ENCODE measurements at regions not wholly inside any gene's neighbourhood (a gene's known extent, or its start where the extent isn't known, plus 50 kb on each side); places are given as distances from the start of the nearest gene placed in this dataset.

DNA sequence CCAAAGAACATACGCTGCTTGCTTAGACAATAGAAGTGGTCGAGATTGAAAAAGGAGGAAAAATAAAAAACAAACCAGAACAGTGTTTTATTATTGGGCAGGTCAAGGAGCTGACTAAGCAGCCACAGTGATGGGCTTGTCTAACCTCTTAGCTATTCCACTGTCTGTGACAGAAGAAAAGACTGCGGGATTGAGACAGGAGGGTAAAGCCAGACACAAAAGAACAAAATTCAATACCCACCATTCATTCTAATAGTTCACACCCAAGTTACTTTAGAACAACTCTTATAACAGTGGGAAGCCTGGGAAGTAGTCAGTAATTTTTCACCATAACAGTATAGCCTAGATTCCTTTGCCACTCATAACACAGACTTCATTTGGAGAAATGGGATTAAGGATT is 435.4 kb downstream of the MFSD1 start:
- no peaks in the 10 kb centered on the region for H3K79me2 ChIP-seq (ENCODE audit: insufficient read depth, low read depth, low read length)
- no peaks in the 10 kb centered on the region for H3K9me3 ChIP-seq (ENCODE audit: low read length)
- H4K20me1 ChIP-seq (ENCODE audit: insufficient read depth, low read length), result no peaks in the 10 kb centered on the region
- no peaks in the 10 kb centered on the region for H3K36me3 ChIP-seq (ENCODE audit: insufficient read depth, low read length)
- ChIA-PET CTCF (ENCODE audit: unreplicated experiment) (no interaction called here), POLR2A (interaction anchor here (0.6 kb wide), 1 partner anchor 497 kb away, joined by 3 read pairs; no protein-coding TSS in a partner anchor)
- H3K4me1 ChIP-seq (ENCODE audit: insufficient read depth, low read length, poor library complexity, severe bottlenecking), result no peaks in the 10 kb centered on the region
- BruUV-seq (replicated peaks), result no TSS peak
- H3K4me2 ChIP-seq (ENCODE audit: low read length), result no peak overlapping the region
- no peaks in the 10 kb centered on the region for H3K9me2 ChIP-seq (ENCODE audit: insufficient read depth, low read length)
- TF ChIP-seq EZH2phosphoT487 (IDR thresholded peaks at IDR 0.05; ENCODE audit: borderline replicate concordance, low read depth, low read length), result no peak
- TF ChIP-seq, protein P1, sequence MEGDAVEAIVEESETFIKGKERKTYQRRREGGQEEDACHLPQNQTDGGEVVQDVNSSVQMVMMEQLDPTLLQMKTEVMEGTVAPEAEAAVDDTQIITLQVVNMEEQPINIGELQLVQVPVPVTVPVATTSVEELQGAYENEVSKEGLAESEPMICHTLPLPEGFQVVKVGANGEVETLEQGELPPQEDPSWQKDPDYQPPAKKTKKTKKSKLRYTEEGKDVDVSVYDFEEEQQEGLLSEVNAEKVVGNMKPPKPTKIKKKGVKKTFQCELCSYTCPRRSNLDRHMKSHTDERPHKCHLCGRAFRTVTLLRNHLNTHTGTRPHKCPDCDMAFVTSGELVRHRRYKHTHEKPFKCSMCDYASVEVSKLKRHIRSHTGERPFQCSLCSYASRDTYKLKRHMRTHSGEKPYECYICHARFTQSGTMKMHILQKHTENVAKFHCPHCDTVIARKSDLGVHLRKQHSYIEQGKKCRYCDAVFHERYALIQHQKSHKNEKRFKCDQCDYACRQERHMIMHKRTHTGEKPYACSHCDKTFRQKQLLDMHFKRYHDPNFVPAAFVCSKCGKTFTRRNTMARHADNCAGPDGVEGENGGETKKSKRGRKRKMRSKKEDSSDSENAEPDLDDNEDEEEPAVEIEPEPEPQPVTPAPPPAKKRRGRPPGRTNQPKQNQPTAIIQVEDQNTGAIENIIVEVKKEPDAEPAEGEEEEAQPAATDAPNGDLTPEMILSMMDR (conservative IDR thresholded peaks at IDR 0.05; ENCODE audit: low read length), result no peak
- H3K4me3 ChIP-seq (ENCODE audit: low read depth, low read length, poor library complexity, severe bottlenecking), result no peak overlapping the region
- no peak overlapping the region for H3K27ac ChIP-seq (ENCODE audit: low read depth, low read length, poor library complexity, severe bottlenecking)
- intact Hi-C loops (cut with micrococcal nuclease; ENCODE audit: unreplicated experiment), result no loop called here
- no peak for DNase-seq (ENCODE audit: low spot score)
- H2AFZ ChIP-seq (ENCODE audit: low read length), result no peak overlapping the region

DNA sequence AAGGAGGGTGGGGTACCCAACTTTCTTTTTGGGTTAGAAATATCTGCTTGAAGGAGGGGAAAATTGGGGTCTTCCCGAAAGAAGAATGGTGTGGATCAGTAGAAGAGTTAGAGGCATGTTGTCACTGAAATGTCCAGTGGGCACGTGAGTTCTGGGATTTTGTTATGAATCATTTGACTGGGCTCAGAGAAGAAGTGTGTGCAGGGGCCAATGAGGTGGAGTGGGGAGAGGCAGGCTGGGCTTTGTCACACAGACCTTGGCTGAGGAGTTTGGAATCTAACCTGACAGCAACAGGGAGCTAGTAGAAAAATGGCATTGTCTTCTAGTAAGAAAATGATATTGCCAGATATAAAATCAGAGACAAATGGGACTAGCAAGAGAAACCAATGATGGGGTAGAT is 436.8 kb downstream of the MFSD1 start:
- POLR2A ChIA-PET, result interaction anchor here (1.4 kb wide), 1 partner anchor 27 kb away, joined by 5 read pairs; no protein-coding TSS in a partner anchor
- no peak overlapping the region for H3K4me3 ChIP-seq (ENCODE audit: low read depth, low read length, poor library complexity, severe bottlenecking)
- H4K20me1 ChIP-seq (ENCODE audit: insufficient read depth, low read length), result no peaks in the 10 kb centered on the region
- no peak overlapping the region for H3K27ac ChIP-seq (ENCODE audit: low read depth, low read length, poor library complexity, severe bottlenecking)
- no peaks in the 10 kb centered on the region for H3K4me1 ChIP-seq (ENCODE audit: insufficient read depth, low read length, poor library complexity, severe bottlenecking)
- H3K9me3 ChIP-seq (ENCODE audit: low read length), result no peaks in the 10 kb centered on the region
- BruUV-seq (replicated peaks), result no TSS peak
- H2AFZ ChIP-seq (ENCODE audit: low read length), result no peak overlapping the region
- H3K9me2 ChIP-seq (ENCODE audit: insufficient read depth, low read length), result no peaks in the 10 kb centered on the region
- intact Hi-C loops (cut with micrococcal nuclease; ENCODE audit: unreplicated experiment), result no loop called here
- no peak overlapping the region for H3K4me2 ChIP-seq (ENCODE audit: low read length)
- H3K36me3 ChIP-seq (ENCODE audit: insufficient read depth, low read length), result no peaks in the 10 kb centered on the region
- DNase-seq (ENCODE audit: low spot score), result no peak
- H3K79me2 ChIP-seq (ENCODE audit: insufficient read depth, low read depth, low read length), result no peaks in the 10 kb centered on the region
- CTCF ChIA-PET (ENCODE audit: unreplicated experiment), result no interaction called here
- no peak for TF ChIP-seq EZH2phosphoT487 (IDR thresholded peaks at IDR 0.05; ENCODE audit: borderline replicate concordance, low read depth, low read length)
- TF ChIP-seq, protein P1 (conservative IDR thresholded peaks at IDR 0.05; ENCODE audit: low read length), result no peak

DNA sequence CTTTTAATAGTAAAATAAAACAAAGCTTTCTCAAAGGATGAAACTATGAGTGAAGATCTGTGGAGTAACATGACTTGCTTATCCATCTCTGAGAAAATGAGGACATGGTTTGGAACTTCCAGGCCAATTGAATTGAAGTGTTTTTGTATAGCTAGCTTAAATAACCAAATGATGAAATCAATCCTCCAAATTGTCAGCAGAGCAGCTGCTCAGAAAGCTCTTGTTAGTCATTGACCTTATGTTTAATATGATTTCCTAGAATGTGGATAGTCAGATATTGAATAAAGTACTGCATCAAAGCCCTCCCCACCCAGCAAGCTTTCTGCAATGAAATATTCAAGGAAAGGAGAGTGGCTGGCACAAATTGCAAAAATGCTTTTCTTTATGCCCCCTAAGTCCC is 437.2 kb downstream of the MFSD1 start:
- H3K36me3 ChIP-seq (ENCODE audit: insufficient read depth, low read length), result no peaks in the 10 kb centered on the region
- CTCF ChIA-PET (ENCODE audit: unreplicated experiment), result no interaction called here
- DNase-seq (ENCODE audit: low spot score), result no peak
- no peak overlapping the region for H3K4me2 ChIP-seq (ENCODE audit: low read length)
- BruUV-seq (replicated peaks), result no TSS peak
- no peaks in the 10 kb centered on the region for H3K9me3 ChIP-seq (ENCODE audit: low read length)
- TF ChIP-seq, protein P1 (conservative IDR thresholded peaks at IDR 0.05; ENCODE audit: low read length), result no peak
- TF ChIP-seq EZH2phosphoT487 (IDR thresholded peaks at IDR 0.05; ENCODE audit: borderline replicate concordance, low read depth, low read length), result no peak
- intact Hi-C loops (cut with micrococcal nuclease; ENCODE audit: unreplicated experiment), result no loop called here
- no peaks in the 10 kb centered on the region for H3K9me2 ChIP-seq (ENCODE audit: insufficient read depth, low read length)
- POLR2A ChIA-PET, result interaction anchor here (1.4 kb wide), 1 partner anchor 27 kb away, joined by 5 read pairs; no protein-coding TSS in a partner anchor
- no peak overlapping the region for H2AFZ ChIP-seq (ENCODE audit: low read length)
- H3K4me1 ChIP-seq (ENCODE audit: insufficient read depth, low read length, poor library complexity, severe bottlenecking), result no peaks in the 10 kb centered on the region
- no peak overlapping the region for H3K27ac ChIP-seq (ENCODE audit: low read depth, low read length, poor library complexity, severe bottlenecking)
- no peaks in the 10 kb centered on the region for H4K20me1 ChIP-seq (ENCODE audit: insufficient read depth, low read length)
- no peaks in the 10 kb centered on the region for H3K79me2 ChIP-seq (ENCODE audit: insufficient read depth, low read depth, low read length)
- H3K4me3 ChIP-seq (ENCODE audit: low read depth, low read length, poor library complexity, severe bottlenecking), result no peak overlapping the region

Measured in OCI-LY7 (cell line).